ENCODE measurements at regions not wholly inside any gene's neighbourhood (a gene's known extent, or its start where the extent isn't known, plus 50 kb on each side); places are given as distances from the start of the nearest gene placed in this dataset.
"Not testable (repeated sequence)": the region's sequence is repeated elsewhere in the genome, so short reads cannot be mapped to it uniquely, and the experiment has no call there.

DNA sequence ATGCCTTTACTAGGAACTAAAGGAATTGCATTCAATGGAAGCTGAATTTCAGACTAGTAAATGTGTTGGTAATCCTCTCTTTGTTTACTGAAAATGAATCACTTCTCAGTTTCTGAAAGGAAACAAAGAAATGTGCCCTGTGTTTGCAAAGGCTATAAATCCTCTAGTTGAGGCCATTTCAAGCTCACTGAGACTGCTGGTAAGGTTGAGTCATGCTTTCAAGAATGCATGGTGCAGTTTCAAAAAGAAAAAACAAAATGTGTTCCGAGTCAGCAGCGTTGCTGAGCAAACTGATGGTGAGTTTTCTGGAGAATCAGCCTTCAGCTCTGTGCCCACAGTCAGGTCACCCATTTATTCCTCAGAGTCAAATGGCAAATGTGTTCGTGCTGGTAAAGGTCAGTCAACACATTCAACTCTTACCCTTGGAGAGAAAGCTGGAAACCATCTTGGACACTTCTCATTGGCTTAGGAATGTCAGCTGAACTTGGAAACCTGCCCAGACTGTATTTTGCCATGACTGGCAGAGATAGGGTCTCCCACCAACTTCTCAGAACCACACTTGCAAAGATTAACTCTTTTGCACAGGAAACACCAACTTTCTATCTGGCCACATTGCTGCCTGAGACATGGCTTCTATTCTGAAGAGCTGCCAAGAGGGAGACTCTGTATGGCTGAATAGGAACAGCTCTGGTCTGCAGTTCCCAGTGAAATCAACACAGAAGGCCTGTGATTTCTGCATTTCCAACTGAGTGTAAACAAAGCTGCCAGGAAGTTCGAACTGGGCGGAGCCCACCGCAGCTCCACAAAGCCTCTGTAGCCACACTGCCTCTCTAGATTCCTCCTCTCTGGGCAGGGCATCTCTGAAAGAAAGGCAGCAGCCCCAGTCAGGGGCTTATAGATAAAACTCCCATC is 484.4 kb downstream of the ATP23 start:
- Mint-ChIP-seq H3K4me1 (peaks cover 3% of the 10 kb centered on the region), H3K27me3 (ENCODE audit: low read depth in 3 of 3) (peaks cover 0 to 2% (median 0%) of the 10 kb centered on the region in 3 donors), H3K9me3 (peaks cover 0 to 2% (median 0%) of the 10 kb centered on the region in 7 donors), H3K4me3 (no peak overlapping the region), H3K36me3 (no peaks in the 10 kb centered on the region), H3K27ac (no peak overlapping the region)
- Histone ChIP-seq H3K27ac (ENCODE audit: low read depth in 1 of 2, low read length in 2 of 2) (no peak overlapping the region), H3K36me3 (replicated peaks in 1 of 2; ENCODE audit: control insufficient read depth in 1 of 2, insufficient read depth in 2 of 2, low read length in 2 of 2) (no peaks in the 10 kb centered on the region), H3K9ac (ENCODE audit: insufficient read depth, low read length, poor library complexity, severe bottlenecking) (no peak overlapping the region), H3K4me1 (ENCODE audit: control insufficient read depth in 1 of 2, insufficient read depth in 2 of 2, low read length in 2 of 2) (no peaks in the 10 kb centered on the region), H2AFZ (ENCODE audit: insufficient read depth, low read depth, low read length, poor library complexity, severe bottlenecking) (peak overlapping the region; percentile 21), H3K27me3 (ENCODE audit: control insufficient read depth in 2 of 2, insufficient read depth in 2 of 2, low read length in 2 of 2) (no peaks in the 10 kb centered on the region), H3K4me2 (replicated peaks; ENCODE audit: extremely low read depth, low read length, poor library complexity, severe bottlenecking) (no peak overlapping the region), H3K9me3 (replicated peaks in 1 of 2; ENCODE audit: control insufficient read depth in 1 of 2, insufficient read depth in 1 of 2, low read length in 2 of 2) (no peaks in the 10 kb centered on the region), H3K79me2 (ENCODE audit: insufficient read depth, low read length) (no peaks in the 10 kb centered on the region), H3K4me3 (replicated peaks in 1 of 3; ENCODE audit: low read depth in 2 of 3, low read length in 3 of 3) (no peak overlapping the region), H4K20me1 (ENCODE audit: insufficient read depth, low read length) (no peaks in the 10 kb centered on the region)
- TF ChIP-seq CTCF (IDR thresholded peaks at IDR 0.05), result no peak
- 18% methylated on average over 5 of the region's 6 CpGs for WGBS (ENCODE audit: insufficient coverage)
- DNase-seq, result no peak
- intact Hi-C loops (cut with micrococcal nuclease), result no loop called here

DNA sequence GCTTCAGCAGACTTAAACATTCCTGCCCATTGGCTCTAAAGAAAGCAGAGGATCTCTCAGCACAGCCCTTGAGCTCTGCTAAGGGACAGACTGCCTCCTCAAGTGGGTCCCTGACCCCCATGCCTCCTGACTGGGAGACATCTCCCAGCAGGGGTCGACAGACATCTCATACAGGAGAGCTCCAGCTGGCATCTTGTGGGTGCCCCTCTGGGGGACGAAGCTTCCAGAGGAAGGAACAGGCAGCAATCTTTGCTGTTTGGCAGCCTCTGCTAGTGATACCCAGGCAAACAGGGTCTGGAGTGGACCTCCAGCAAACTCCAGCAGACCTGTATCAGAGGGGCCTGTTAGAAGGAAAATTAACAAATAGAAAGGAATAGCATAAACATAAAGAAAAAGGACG is 485.1 kb downstream of the ATP23 start:
- H2AFZ ChIP-seq (ENCODE audit: insufficient read depth, low read depth, low read length, poor library complexity, severe bottlenecking), result peak overlapping the region; percentile 21
- H3K36me3 ChIP-seq (replicated peaks in 1 of 2; ENCODE audit: control insufficient read depth in 1 of 2, insufficient read depth in 2 of 2, low read length in 2 of 2); H3K4me1 ChIP-seq (ENCODE audit: control insufficient read depth in 1 of 2, insufficient read depth in 2 of 2, low read length in 2 of 2); H3K36me3 Mint-ChIP-seq; H3K9ac ChIP-seq (ENCODE audit: insufficient read depth, low read length, poor library complexity, severe bottlenecking); DNase-seq; H3K4me2 ChIP-seq (replicated peaks; ENCODE audit: extremely low read depth, low read length, poor library complexity, severe bottlenecking); H3K27me3 Mint-ChIP-seq (ENCODE audit: low read depth in 3 of 3); H3K4me3 ChIP-seq (replicated peaks in 1 of 3; ENCODE audit: low read depth in 2 of 3, low read length in 3 of 3); H3K79me2 ChIP-seq (ENCODE audit: insufficient read depth, low read length); H3K9me3 Mint-ChIP-seq; H4K20me1 ChIP-seq (ENCODE audit: insufficient read depth, low read length); H3K4me1 Mint-ChIP-seq; H3K27ac ChIP-seq (ENCODE audit: low read depth in 1 of 2, low read length in 2 of 2); H3K4me3 Mint-ChIP-seq; H3K27ac Mint-ChIP-seq; H3K9me3 ChIP-seq (replicated peaks in 1 of 2; ENCODE audit: control insufficient read depth in 1 of 2, insufficient read depth in 1 of 2, low read length in 2 of 2); intact Hi-C loops (cut with micrococcal nuclease); H3K27me3 ChIP-seq (ENCODE audit: control insufficient read depth in 2 of 2, insufficient read depth in 2 of 2, low read length in 2 of 2): not testable (repeated sequence)
- WGBS (ENCODE audit: insufficient coverage), result 21% methylated on average over 2 of the region's 3 CpGs

All from CD14-positive monocyte (primary cell).